H9 (cell line): ENCODE measurements at regions not wholly inside any gene's neighbourhood (a gene's known extent, or its start where the extent isn't known, plus 50 kb on each side); places are given as distances from the start of the nearest gene placed in this dataset.

Experiments
- DNase-seq: peaks from one replicate; pipeline ENCODE4 v3.0.0-alpha.2; 2017
- H2AFZ ChIP-seq: one replicate; pipeline ENCODE4 v1.6.1; 2013; ENCODE audit warnings: mild to moderate bottlenecking, low read length, control low read depth, moderate library complexity
- H2AK5ac ChIP-seq: 2 replicates; pipeline ENCODE4 v1.6.1; 2013; ENCODE audit warnings: low read length, control low read depth, mixed read lengths; ENCODE audit not compliant: insufficient read length
- H2BK120ac ChIP-seq: one replicate; pipeline ENCODE4 v1.6.1; 2013; ENCODE audit warnings: low read depth, mild to moderate bottlenecking, low read length, control low read depth, inconsistent platforms; ENCODE audit not compliant: poor library complexity, severe bottlenecking
- H2BK12ac ChIP-seq: 2 replicates; pipeline ENCODE4 v1.6.1; 2013; ENCODE audit warnings: low read length, control low read depth, mixed read lengths, low read depth; ENCODE audit not compliant: insufficient read length
- H2BK15ac ChIP-seq: 2 replicates; pipeline ENCODE4 v1.6.1; 2013; ENCODE audit warnings: low read depth, low read length, control low read depth
- H2BK20ac ChIP-seq: one replicate; pipeline ENCODE4 v1.6.1; 2013; ENCODE audit warnings: low read depth, mild to moderate bottlenecking, low read length, control low read depth, inconsistent platforms; ENCODE audit not compliant: poor library complexity, severe bottlenecking
- H2BK5ac ChIP-seq: 2 replicates; pipeline ENCODE4 v1.6.1; 2013; ENCODE audit warnings: low read length, control low read depth, mixed read lengths; ENCODE audit not compliant: insufficient read length
- H3K14ac ChIP-seq: 2 replicates; pipeline ENCODE4 v1.6.1; 2013; ENCODE audit warnings: low read length, control low read depth; ENCODE audit not compliant: insufficient read depth
- H3K18ac ChIP-seq: 2 replicates; pipeline ENCODE4 v1.6.1; 2013; ENCODE audit warnings: low read depth, mild to moderate bottlenecking, mixed read lengths, low read length, control low read depth; ENCODE audit not compliant: insufficient read length
- H3K23ac ChIP-seq: 2 replicates; pipeline ENCODE4 v1.6.1; 2013; ENCODE audit warnings: low read length, control low read depth, mixed read lengths, low read depth; ENCODE audit not compliant: insufficient read length
- H3K23me2 ChIP-seq: 2 replicates; pipeline ENCODE4 v1.6.1; 2013; ENCODE audit warnings: low read depth, mild to moderate bottlenecking, mixed read lengths, low read length, control low read depth; ENCODE audit not compliant: insufficient read length, poor library complexity, severe bottlenecking
- H3K27ac ChIP-seq: 2 replicates; pipeline ENCODE4 v1.5.1; 2013; ENCODE audit warnings: low read length, control low read depth, mixed read lengths, low read depth; ENCODE audit not compliant: insufficient read length
- H3K27me3 ChIP-seq: 2 replicates; pipeline ENCODE4 v1.6.1; 2013; ENCODE audit warnings: low read length, control low read depth, inconsistent platforms; ENCODE audit not compliant: insufficient read depth
- H3K4ac ChIP-seq: 2 replicates; pipeline ENCODE4 v1.6.1; 2013; ENCODE audit warnings: low read depth, mild to moderate bottlenecking, control low read depth, inconsistent platforms, low read length, moderate library complexity
- H3K4me1 ChIP-seq: 2 replicates; pipeline ENCODE4 v1.6.1; 2013; ENCODE audit warnings: low read length, control low read depth, inconsistent platforms; ENCODE audit not compliant: insufficient read depth
- H3K4me2 ChIP-seq: 2 replicates; pipeline ENCODE4 v1.6.1; 2013; ENCODE audit warnings: low read length, control low read depth, mixed read lengths; ENCODE audit not compliant: insufficient read length, insufficient read depth
- H3K56ac ChIP-seq: 2 replicates; pipeline ENCODE4 v1.6.1; 2013; ENCODE audit warnings: low read depth, mild to moderate bottlenecking, mixed read lengths, low read length, control low read depth; ENCODE audit not compliant: insufficient read length
- H3K79me1 ChIP-seq: 2 replicates; pipeline ENCODE4 v1.6.1; 2013; ENCODE audit warnings: low read depth, mild to moderate bottlenecking, moderate library complexity, low read length, control low read depth, inconsistent platforms; ENCODE audit not compliant: insufficient read depth, poor library complexity, severe bottlenecking
- H3K79me2 ChIP-seq: 2 replicates; pipeline ENCODE4 v1.6.1; 2013; ENCODE audit warnings: low read length, control low read depth, inconsistent platforms; ENCODE audit not compliant: insufficient read depth
- H3K9ac ChIP-seq: 2 replicates; pipeline ENCODE4 v1.6.1; 2013; ENCODE audit warnings: low read length, control low read depth, mixed read lengths; ENCODE audit not compliant: insufficient read length; ENCODE audit errors: extremely low read depth
- H3K9me3 ChIP-seq: one replicate; pipeline ENCODE4 v1.6.1; 2013; ENCODE audit warnings: low read depth, low read length, inconsistent platforms; ENCODE audit not compliant: control insufficient read depth
- H3T11ph ChIP-seq: one replicate; pipeline ENCODE4 v1.6.1; 2013; ENCODE audit warnings: mild to moderate bottlenecking, low read length, control low read depth, inconsistent platforms
- H4K20me1 ChIP-seq: one replicate; pipeline ENCODE4 v1.6.1; 2013; ENCODE audit not compliant: control insufficient read depth, insufficient read length, insufficient read depth
- H4K5ac ChIP-seq: 2 replicates; pipeline ENCODE4 v1.6.1; 2013; ENCODE audit warnings: low read depth, mild to moderate bottlenecking, mixed read lengths, low read length, control low read depth; ENCODE audit not compliant: insufficient read length
- H4K8ac ChIP-seq: replicated peaks from 2 replicates; pipeline ENCODE4 v1.6.1; 2013; ENCODE audit warnings: low read length, control low read depth, mixed read lengths, low read depth; ENCODE audit not compliant: insufficient read length
- H4K91ac ChIP-seq: 2 replicates; pipeline ENCODE4 v1.6.1; 2013; ENCODE audit warnings: low read depth, mild to moderate bottlenecking, moderate library complexity, mixed read lengths, low read length, control low read depth; ENCODE audit not compliant: insufficient read length
- H3K27ac Mint-ChIP-seq, 3 experiments: 2 replicates in 2 of 3; 3 replicates in 1 of 3; pipeline ENCODE4 v1.8.0; 2020 to 2021; ENCODE audit warnings: mixed read lengths in 3 of 3, mild to moderate bottlenecking in 1 of 3, moderate library complexity in 1 of 3
- H3K27me3 Mint-ChIP-seq: 2 replicates; pipeline ENCODE4 v1.8.0; 2021; ENCODE audit warnings: low read depth, mild to moderate bottlenecking, moderate library complexity, mixed read lengths
- H3K36me3 Mint-ChIP-seq, 3 experiments: 2 replicates in 2 of 3; 3 replicates in 1 of 3; pipeline ENCODE4 v1.8.0; 2020 to 2021; ENCODE audit warnings: low read depth in 3 of 3, mixed read lengths in 3 of 3; ENCODE audit not compliant: insufficient read depth in 1 of 3
- H3K4me1 Mint-ChIP-seq, 2 experiments: 2 replicates each; pipeline ENCODE4 v1.8.0; 2020; ENCODE audit warnings: mixed read lengths in 2 of 2
- H3K4me3 Mint-ChIP-seq, 2 experiments: 2 replicates in 1 of 2; 3 replicates in 1 of 2; pipeline ENCODE4 v1.8.0; 2020 to 2021; ENCODE audit warnings: mild to moderate bottlenecking in 2 of 2, mixed read lengths in 2 of 2, moderate library complexity in 1 of 2
- H3K9me3 Mint-ChIP-seq, 2 experiments: 2 replicates in 1 of 2; 3 replicates in 1 of 2; pipeline ENCODE4 v1.8.0; 2020; ENCODE audit warnings: mild to moderate bottlenecking in 2 of 2, mixed read lengths in 2 of 2, moderate library complexity in 1 of 2
- WGBS: extraction: QIAGEN DNeasy Blood & Tissue Kit; methylation state at CpG from one replicate; pipeline ENCODE4 v1.1.7; 2013; ENCODE audit warnings: missing lambda C conversion rate, low lambda C conversion rate, mixed read lengths; ENCODE audit not compliant: insufficient read length; ENCODE audit errors: extremely low coverage; 5-methylcytosine and 5-hydroxymethylcytosine counted together
- TF ChIP-seq, protein P1 (sequence below): fragments of 200-600 bp; sonication (generic); conservative IDR thresholded peaks from 3 replicates; pipeline ENCODE4 v1.8.0; 2021; ENCODE audit warnings: antibody characterized with exemption, mild to moderate bottlenecking

DNA sequence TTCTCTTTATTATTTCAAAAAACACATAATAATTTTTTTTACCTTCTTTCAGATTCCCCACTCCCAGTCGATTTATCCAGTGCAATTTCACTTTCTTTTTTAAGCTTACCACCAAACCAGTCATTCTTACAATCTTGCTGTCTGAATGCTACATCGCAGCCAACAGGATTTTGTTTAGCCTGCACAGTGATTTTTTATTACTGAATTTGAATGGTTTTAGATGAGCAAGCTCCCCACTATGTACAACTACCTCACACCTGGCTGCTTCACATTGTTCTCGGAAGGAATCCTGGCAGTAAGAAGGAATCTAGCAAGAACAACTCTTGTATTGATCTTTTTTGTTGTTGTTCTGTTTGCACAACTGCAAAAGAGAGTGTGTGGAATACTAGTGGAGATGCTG lies 668.1 kb upstream of the WWC1 start:
- H2AFZ ChIP-seq: no peak overlapping the region
- H3K79me2 ChIP-seq: no peaks in the 10 kb centered on the region
- no peak overlapping the region for H3K9ac ChIP-seq
- H3K23ac ChIP-seq: no peak overlapping the region
- no peak overlapping the region for H2BK5ac ChIP-seq
- DNase-seq: no peak
- peaks cover 6 to 15% of the 10 kb centered on the region in 2 experiments for H3K4me1 Mint-ChIP-seq
- no peak overlapping the region for H3K56ac ChIP-seq
- H3T11ph ChIP-seq: no peak overlapping the region
- no peak overlapping the region for H4K5ac ChIP-seq
- H3K9me3 Mint-ChIP-seq: no peaks in the 10 kb centered on the region
- no peak overlapping the region for H3K4ac ChIP-seq
- no peak overlapping the region for H2BK20ac ChIP-seq
- H3K23me2 ChIP-seq: no peaks in the 10 kb centered on the region
- H3K79me1 ChIP-seq: no peaks in the 10 kb centered on the region
- H3K4me3 Mint-ChIP-seq: no peak overlapping the region
- H4K91ac ChIP-seq: no peak overlapping the region
- no peaks in the 10 kb centered on the region for H3K27me3 ChIP-seq
- TF ChIP-seq, protein P1, sequence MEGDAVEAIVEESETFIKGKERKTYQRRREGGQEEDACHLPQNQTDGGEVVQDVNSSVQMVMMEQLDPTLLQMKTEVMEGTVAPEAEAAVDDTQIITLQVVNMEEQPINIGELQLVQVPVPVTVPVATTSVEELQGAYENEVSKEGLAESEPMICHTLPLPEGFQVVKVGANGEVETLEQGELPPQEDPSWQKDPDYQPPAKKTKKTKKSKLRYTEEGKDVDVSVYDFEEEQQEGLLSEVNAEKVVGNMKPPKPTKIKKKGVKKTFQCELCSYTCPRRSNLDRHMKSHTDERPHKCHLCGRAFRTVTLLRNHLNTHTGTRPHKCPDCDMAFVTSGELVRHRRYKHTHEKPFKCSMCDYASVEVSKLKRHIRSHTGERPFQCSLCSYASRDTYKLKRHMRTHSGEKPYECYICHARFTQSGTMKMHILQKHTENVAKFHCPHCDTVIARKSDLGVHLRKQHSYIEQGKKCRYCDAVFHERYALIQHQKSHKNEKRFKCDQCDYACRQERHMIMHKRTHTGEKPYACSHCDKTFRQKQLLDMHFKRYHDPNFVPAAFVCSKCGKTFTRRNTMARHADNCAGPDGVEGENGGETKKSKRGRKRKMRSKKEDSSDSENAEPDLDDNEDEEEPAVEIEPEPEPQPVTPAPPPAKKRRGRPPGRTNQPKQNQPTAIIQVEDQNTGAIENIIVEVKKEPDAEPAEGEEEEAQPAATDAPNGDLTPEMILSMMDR: no peak
- H4K20me1 ChIP-seq: no peaks in the 10 kb centered on the region
- no peak overlapping the region for H3K14ac ChIP-seq
- no peak overlapping the region for H2BK120ac ChIP-seq
- H3K18ac ChIP-seq: no peak overlapping the region
- H3K27me3 Mint-ChIP-seq: no peaks in the 10 kb centered on the region; the same call in 1 of the 2 replicates
- H3K27ac ChIP-seq: no peak overlapping the region
- no peaks in the 10 kb centered on the region for H3K9me3 ChIP-seq
- no peak overlapping the region for H2BK12ac ChIP-seq
- H2BK15ac ChIP-seq: no peak overlapping the region
- H4K8ac ChIP-seq: no peak overlapping the region
- peak overlapping the region in 2 of 3 experiments; percentile 15 to 36; a peak in 3 of 7 replicates for H3K27ac Mint-ChIP-seq
- H3K36me3 Mint-ChIP-seq: no peaks in the 10 kb centered on the region; a peak in 1 of 7 replicates
- no peak overlapping the region for H3K4me2 ChIP-seq
- no peak overlapping the region for H2AK5ac ChIP-seq
- H3K4me1 ChIP-seq: no peaks in the 10 kb centered on the region
- 100% methylated on average over 1 of the region's 3 CpGs for WGBS
